Esophagus muscularis mucosa (tissue), 4 donors: ENCODE measurements at regions not wholly inside any gene's neighbourhood (a gene's known extent, or its start where the extent isn't known, plus 50 kb on each side); places are given as distances from the start of the nearest gene placed in this dataset.
A peak's percentile ranks its signal among the peaks of the same experiment; 100 is the strongest.

Experiments used
- DNase-seq: peaks from one replicate; pipeline ENCODE4 v3.0.0-alpha.2; 2017; ENCODE audit errors: extremely low spot score
- H3K27ac ChIP-seq, 4 donors: fragments of 200-600 bp; sonication (generic); replicated peaks in 1 of 4; 1 replicate in 3 of 4; 2 replicates in 1 of 4; pipeline ENCODE4 v1.5.1; 2016 to 2019; ENCODE audit warnings: mild to moderate bottlenecking in 1 of 4
- H3K27me3 ChIP-seq, 4 donors: fragments of 200-600 bp; sonication (generic); one replicate each; pipeline versions ENCODE4 v1.5.1 to v1.6.0; 2016 to 2019
- H3K36me3 ChIP-seq, 4 donors: fragments of 200-600 bp; sonication (generic); one replicate each; pipeline ENCODE4 v1.5.1; 2016 to 2019
- H3K4me1 ChIP-seq, 4 donors: fragments of 200-600 bp; sonication (generic); one replicate each; pipeline ENCODE4 v1.5.1; 2016 to 2019
- H3K4me3 ChIP-seq, 4 donors: fragments of 200-600 bp; sonication (generic); 1 replicate in 2 of 4; 2 replicates in 2 of 4; pipeline ENCODE4 v1.5.1; 2016 to 2019; ENCODE audit warnings: mild to moderate bottlenecking in 4 of 4, moderate library complexity in 1 of 4
- H3K9me3 ChIP-seq, 4 donors: fragments of 200-600 bp; sonication (generic); 1 replicate in 3 of 4; 2 replicates in 1 of 4; pipeline ENCODE4 v1.5.1; 2016 to 2019
- CTCF ChIP-seq, 3 experiments: fragments of 200-600 bp in 2 of 3; fragments of 450-650 bp in 1 of 3; sonication (generic) in 2 of 3; IDR thresholded peaks; one replicate each; pipeline ENCODE4 v1.5.1; 2017 to 2019; ENCODE audit warnings: antibody characterized with exemption in 3 of 3, mild to moderate bottlenecking in 2 of 3, moderate library complexity in 1 of 3
- EP300 ChIP-seq: sonication (generic); formaldehyde crosslinking; IDR thresholded peaks from one replicate; pipeline ENCODE4 v1.6.1; 2017; ENCODE audit warnings: antibody characterized with exemption
- POLR2A ChIP-seq: fragments of 450-650 bp; IDR thresholded peaks from one replicate; pipeline ENCODE4 v1.6.1; 2017; ENCODE audit warnings: antibody characterized with exemption, moderate library complexity, mild to moderate bottlenecking, low read depth
- POLR2AphosphoS5 ChIP-seq, 2 donors: sonication (generic); formaldehyde crosslinking; IDR thresholded peaks; one replicate each; pipeline ENCODE4 v1.6.1; 2017; ENCODE audit warnings: antibody characterized with exemption in 2 of 2
- WGBS: methylation state at CpG from one replicate; pipeline ENCODE4 v1.1.5; 2018; 5-methylcytosine and 5-hydroxymethylcytosine counted together
- intact Hi-C: fragments of 100-400 bp; cut with DNase I; formaldehyde crosslinking; loops from one replicate; pipeline ENCODE4 v1.15.1; 2023

- Histone ChIP-seq H3K27ac (no peak overlapping the region), H3K36me3 (no peaks in the 10 kb centered on the region), H3K9me3 (peaks cover 0 to 6% (median 0%) of the 10 kb centered on the region in 4 donors), H3K27me3 (no peaks in the 10 kb centered on the region), H3K4me1 (peaks cover 0 to 4% (median 0%) of the 10 kb centered on the region in 4 donors), H3K4me3 (no peak overlapping the region)
- no peak for DNase-seq
- 69% methylated on average over 1 of the region's 1 CpG for WGBS
- TF ChIP-seq POLR2AphosphoS5 (IDR thresholded peaks at IDR 0.05), result no peak
- TF ChIP-seq EP300, result no peak
- TF ChIP-seq CTCF (IDR thresholded peaks at IDR 0.05), result no peak
- TF ChIP-seq POLR2A, result no peak
- intact Hi-C loops, result no loop called here
Observed at GRCh38 chr10:44853148-44853734, 57.9 kb upstream of the TMEM72 start.

- intact Hi-C loops, result no loop called here
- H3K4me1 ChIP-seq, result peaks cover 0 to 4% (median 0%) of the 10 kb centered on the region in 4 donors
- WGBS, result 92% methylated on average over 2 of the region's 6 CpGs
Observed at GRCh38 chr10:44853796-44854195, 57.3 kb upstream of the TMEM72 start.

GRCh38 chr10:44854693-44855350, 56.3 kb upstream of the TMEM72 start:
- H3K36me3 ChIP-seq, result no peaks in the 10 kb centered on the region
- H3K27ac ChIP-seq, result no peak overlapping the region
- TF ChIP-seq CTCF (IDR thresholded peaks at IDR 0.05) (no peak), EP300 (no peak), POLR2AphosphoS5 (IDR thresholded peaks at IDR 0.05) (no peak), POLR2A (no peak)
- no peak overlapping the region for H3K4me3 ChIP-seq
- H3K4me1 ChIP-seq, result peaks cover 0 to 4% (median 0%) of the 10 kb centered on the region in 4 donors
- 82% methylated on average over 4 of the region's 9 CpGs for WGBS
- intact Hi-C loops, result no loop called here
- no peaks in the 10 kb centered on the region for H3K9me3 ChIP-seq
- H3K27me3 ChIP-seq, result no peaks in the 10 kb centered on the region
- DNase-seq, result no peak

More at GRCh38 chr10:44853796-44854195, 57.3 kb upstream of the TMEM72 start:
- H3K27ac ChIP-seq, result no peak overlapping the region
- H3K27me3 ChIP-seq, result no peaks in the 10 kb centered on the region
- TF ChIP-seq CTCF (IDR thresholded peaks at IDR 0.05) (no peak), POLR2A (no peak)
- no peaks in the 10 kb centered on the region for H3K36me3 ChIP-seq
- H3K9me3 ChIP-seq, result peaks cover 0 to 2% (median 0%) of the 10 kb centered on the region in 4 donors
- no peak overlapping the region for H3K4me3 ChIP-seq
- no peak for DNase-seq

GRCh38 chr10:44856696-44857095, 54.4 kb upstream of the TMEM72 start:
- H3K27ac ChIP-seq, result no peak overlapping the region
- H3K36me3 ChIP-seq, result no peaks in the 10 kb centered on the region
- H3K27me3 ChIP-seq, result no peaks in the 10 kb centered on the region
- no peak for DNase-seq
- H3K4me1 ChIP-seq, result peaks cover 0 to 4% (median 1%) of the 10 kb centered on the region in 4 donors
- intact Hi-C loops, result no loop called here
- H3K4me3 ChIP-seq, result no peak overlapping the region
- no peaks in the 10 kb centered on the region for H3K9me3 ChIP-seq
- TF ChIP-seq EP300 (no peak), POLR2A (no peak), POLR2AphosphoS5 (IDR thresholded peaks at IDR 0.05) (no peak)
- WGBS, result 93% methylated on average over 7 of the region's 7 CpGs

GRCh38 chr10:44857363-44858016, 53.6 kb upstream of the TMEM72 start:
- Histone ChIP-seq H3K36me3 (no peaks in the 10 kb centered on the region), H3K4me1 (peaks cover 0 to 4% (median 1%) of the 10 kb centered on the region in 4 donors), H3K27me3 (no peaks in the 10 kb centered on the region), H3K4me3 (no peak overlapping the region), H3K9me3 (no peaks in the 10 kb centered on the region), H3K27ac (no peak overlapping the region)
- 43% methylated on average over 9 of the region's 9 CpGs for WGBS
- TF ChIP-seq POLR2A (no peak), EP300 (no peak), CTCF (IDR thresholded peaks at IDR 0.05) (peak in 2 of 3 experiments; percentile 91 to 96), POLR2AphosphoS5 (IDR thresholded peaks at IDR 0.05) (peak in 1 of 2 donors; percentile 45)
- intact Hi-C loops, result no loop called here
- DNase-seq, result no peak
